Neural progenitor cell (in vitro differentiated cells): ENCODE measurements at regions not wholly inside any gene's neighbourhood (a gene's known extent, or its start where the extent isn't known, plus 50 kb on each side); places are given as distances from the start of the nearest gene placed in this dataset.

Experiments used
- DNase-seq: peaks from one replicate; pipeline ENCODE4 v3.0.0-alpha.2; 2016; ENCODE audit warnings: low spot score
- H2AFZ ChIP-seq: fragments of 200-600 bp; sonication (generic); replicated peaks from 2 replicates; pipeline ENCODE4 v1.6.1; 2016; ENCODE audit warnings: antibody characterized with exemption
- H3F3A ChIP-seq: fragments of 200-600 bp; sonication (generic); 2 replicates; pipeline ENCODE4 v1.6.1; 2016; ENCODE audit warnings: antibody characterized with exemption, low read depth
- H3K27ac ChIP-seq: fragments of 200-600 bp; sonication (generic); 2 replicates; pipeline ENCODE4 v1.5.1; 2016; ENCODE audit warnings: mild to moderate bottlenecking
- H3K27me3 ChIP-seq: fragments of 200-600 bp; sonication (generic); 2 replicates; pipeline ENCODE4 v1.6.1; 2016; ENCODE audit warnings: mild to moderate bottlenecking, moderate library complexity
- H3K36me3 ChIP-seq: fragments of 200-600 bp; sonication (generic); 2 replicates; pipeline ENCODE4 v1.5.1; 2016
- H3K4me1 ChIP-seq: fragments of 200-600 bp; sonication (generic); 2 replicates; pipeline ENCODE4 v1.6.1; 2016; ENCODE audit warnings: mixed run types
- H3K4me2 ChIP-seq: fragments of 200-600 bp; sonication (generic); 2 replicates; pipeline ENCODE4 v1.6.1; 2016
- H3K4me3 ChIP-seq: fragments of 200-600 bp; sonication (generic); 2 replicates; pipeline ENCODE4 v1.5.1; 2016
- H3K79me2 ChIP-seq: fragments of 200-600 bp; sonication (generic); 2 replicates; pipeline ENCODE4 v1.6.1; 2016; ENCODE audit warnings: low read depth
- H3K9ac ChIP-seq: fragments of 200-600 bp; sonication (generic); 2 replicates; pipeline ENCODE4 v1.6.1; 2016
- H3K9me3 ChIP-seq: fragments of 200-600 bp; sonication (generic); 2 replicates; pipeline ENCODE4 v1.5.1; 2016; ENCODE audit warnings: low read depth
- H4K20me1 ChIP-seq: fragments of 200-600 bp; sonication (generic); 2 replicates; pipeline ENCODE4 v1.6.1; 2016; ENCODE audit warnings: low read depth
- H3K27ac Mint-ChIP-seq: 3 replicates; pipeline ENCODE4 v1.8.0; 2021; ENCODE audit warnings: mixed read lengths
- H3K27me3 Mint-ChIP-seq: 2 replicates; pipeline ENCODE4 v1.8.0; 2022; ENCODE audit warnings: low read depth, mild to moderate bottlenecking, inconsistent platforms, moderate library complexity, mixed read lengths; ENCODE audit not compliant: insufficient read depth
- H3K36me3 Mint-ChIP-seq: 3 replicates; pipeline ENCODE4 v1.8.0; 2021; ENCODE audit warnings: mixed read lengths
- H3K4me1 Mint-ChIP-seq: 3 replicates; pipeline ENCODE4 v1.8.0; 2021; ENCODE audit warnings: mixed read lengths
- H3K4me3 Mint-ChIP-seq: 3 replicates; pipeline ENCODE4 v1.8.0; 2021; ENCODE audit warnings: mild to moderate bottlenecking, moderate library complexity, mixed read lengths
- H3K9me3 Mint-ChIP-seq: 3 replicates; pipeline ENCODE4 v1.8.0; 2020; ENCODE audit warnings: mixed read lengths
- CTCF ChIP-seq: fragments of 200-600 bp; sonication (generic); IDR thresholded peaks from 2 replicates; pipeline ENCODE4 v1.5.1; 2017; ENCODE audit warnings: antibody characterized with exemption, mild to moderate bottlenecking
- EZH2 ChIP-seq: fragments of 200-600 bp; sonication (generic); IDR thresholded peaks from 2 replicates; pipeline ENCODE4 v1.6.1; 2017; ENCODE audit warnings: antibody characterized with exemption, mild to moderate bottlenecking, moderate library complexity
- EZH2phosphoT487 ChIP-seq: fragments of 200-600 bp; sonication (generic); IDR thresholded peaks from 2 replicates; pipeline ENCODE4 v1.6.1; 2017; ENCODE audit warnings: antibody characterized with exemption

- peaks cover 5% of the 10 kb centered on the region for H3K27me3 Mint-ChIP-seq
Observed at GRCh38 chr12:73798523-73798922, 739.1 kb upstream of the ATXN7L3B start.

GRCh38 chr12:73815072-73815645 lies 722.5 kb upstream of the ATXN7L3B start:
- no peaks in the 10 kb centered on the region for H3K9me3 ChIP-seq
- H3K27me3 Mint-ChIP-seq = no peaks in the 10 kb centered on the region
- TF ChIP-seq EZH2 = no peak
- H3K36me3 ChIP-seq = no peaks in the 10 kb centered on the region
- H4K20me1 ChIP-seq = no peaks in the 10 kb centered on the region
- H3K4me3 Mint-ChIP-seq = no peak overlapping the region
- H3K4me1 Mint-ChIP-seq = peaks cover 9% of the 10 kb centered on the region
- no peak overlapping the region for H3K27ac Mint-ChIP-seq
- DNase-seq = no peak
- H3K79me2 ChIP-seq = no peaks in the 10 kb centered on the region
- no peak overlapping the region for H3K9ac ChIP-seq
- H3F3A ChIP-seq = no peaks in the 10 kb centered on the region
- H3K9me3 Mint-ChIP-seq = peaks cover under 1% of the 10 kb centered on the region
- no peaks in the 10 kb centered on the region for H3K27me3 ChIP-seq
- H3K27ac ChIP-seq = no peak overlapping the region
- peak overlapping the region; percentile 30 for H2AFZ ChIP-seq
- H3K4me1 ChIP-seq = no peaks in the 10 kb centered on the region
- H3K36me3 Mint-ChIP-seq = no peaks in the 10 kb centered on the region
- no peak overlapping the region for H3K4me2 ChIP-seq
- H3K4me3 ChIP-seq = no peak overlapping the region

More at GRCh38 chr12:73798523-73798922, 739.1 kb upstream of the ATXN7L3B start:
- Mint-ChIP-seq H3K27ac (no peak overlapping the region), H3K4me1 (no peaks in the 10 kb centered on the region), H3K9me3 (peaks cover 25% of the 10 kb centered on the region), H3K4me3 (no peak overlapping the region), H3K36me3 (peaks cover 1% of the 10 kb centered on the region)
- peaks cover 14% of the 10 kb centered on the region for H3K9me3 ChIP-seq
- no peaks in the 10 kb centered on the region for H3K79me2 ChIP-seq
- H4K20me1 ChIP-seq = no peaks in the 10 kb centered on the region
- no peak overlapping the region for H3K27ac ChIP-seq
- no peaks in the 10 kb centered on the region for H3K27me3 ChIP-seq
- no peak for TF ChIP-seq CTCF
- TF ChIP-seq EZH2 = no peak
- TF ChIP-seq EZH2phosphoT487 = no peak
- no peak overlapping the region for H3K4me3 ChIP-seq
- H3K4me2 ChIP-seq = no peak overlapping the region
- no peaks in the 10 kb centered on the region for H3F3A ChIP-seq
- no peaks in the 10 kb centered on the region for H3K36me3 ChIP-seq
- DNase-seq = no peak
- H3K9ac ChIP-seq = no peak overlapping the region
- no peak overlapping the region for H2AFZ ChIP-seq
- H3K4me1 ChIP-seq = no peaks in the 10 kb centered on the region

GRCh38 chr12:73817161-73817560 lies 720.5 kb upstream of the ATXN7L3B start:
- no peaks in the 10 kb centered on the region for H3F3A ChIP-seq
- no peak overlapping the region for H3K4me3 ChIP-seq
- DNase-seq = no peak
- no peaks in the 10 kb centered on the region for H3K36me3 ChIP-seq
- no peak for TF ChIP-seq CTCF
- no peak for TF ChIP-seq EZH2phosphoT487
- TF ChIP-seq EZH2 = no peak
- H3K4me1 Mint-ChIP-seq = peaks cover 9% of the 10 kb centered on the region
- H3K9me3 Mint-ChIP-seq = peaks cover 13% of the 10 kb centered on the region
- no peaks in the 10 kb centered on the region for H3K27me3 Mint-ChIP-seq
- peaks cover 3% of the 10 kb centered on the region for H3K36me3 Mint-ChIP-seq
- H3K27me3 ChIP-seq = no peaks in the 10 kb centered on the region
- H3K27ac ChIP-seq = no peak overlapping the region
- no peaks in the 10 kb centered on the region for H3K9me3 ChIP-seq
- no peak overlapping the region for H3K9ac ChIP-seq
- H3K4me1 ChIP-seq = no peaks in the 10 kb centered on the region
- no peak overlapping the region for H3K4me3 Mint-ChIP-seq
- no peaks in the 10 kb centered on the region for H3K79me2 ChIP-seq
- H3K27ac Mint-ChIP-seq = no peak overlapping the region
- H2AFZ ChIP-seq = no peak overlapping the region
- H4K20me1 ChIP-seq = no peaks in the 10 kb centered on the region
- no peak overlapping the region for H3K4me2 ChIP-seq

GRCh38 chr12:73833746-73834145 lies 703.9 kb upstream of the ATXN7L3B start:
- Histone ChIP-seq H3K9ac (no peak overlapping the region), H3K27me3 (no peaks in the 10 kb centered on the region), H3K4me2 (no peak overlapping the region), H3K4me3 (no peak overlapping the region), H3F3A (no peaks in the 10 kb centered on the region), H4K20me1 (no peaks in the 10 kb centered on the region), H3K27ac (no peak overlapping the region), H2AFZ (no peak overlapping the region), H3K9me3 (no peaks in the 10 kb centered on the region), H3K4me1 (no peaks in the 10 kb centered on the region), H3K79me2 (no peaks in the 10 kb centered on the region), H3K36me3 (no peaks in the 10 kb centered on the region)
- Mint-ChIP-seq H3K4me3 (no peak overlapping the region), H3K4me1 (no peaks in the 10 kb centered on the region), H3K9me3 (no peaks in the 10 kb centered on the region), H3K27ac (no peak overlapping the region), H3K36me3 (no peaks in the 10 kb centered on the region), H3K27me3 (no peaks in the 10 kb centered on the region)
- TF ChIP-seq CTCF = no peak
- TF ChIP-seq EZH2 = no peak
- no peak for TF ChIP-seq EZH2phosphoT487
- DNase-seq = no peak
